SK-N-SH (cell line): ENCODE measurements at regions not wholly inside any gene's neighbourhood (a gene's known extent, or its start where the extent isn't known, plus 50 kb on each side); places are given as distances from the start of the nearest gene placed in this dataset.

ENCODE experiments used
- CTCF ChIA-PET: fragments of 300-600, 350-600 bp; formaldehyde crosslinking; extraction: SDS; loops from one replicate; lab custom pipeline; 2021; lab: Yijun Ruan, JAX
- POLR2A ChIA-PET: fragments of 350-600 bp; sonication (Branson Sonifier 250); formaldehyde crosslinking; extraction: SDS; loops from one replicate; lab custom pipeline; 2020; ENCODE audit warnings: antibody characterized with exemption, inconsistent platforms; lab: Yijun Ruan, JAX
- DNase-seq: peaks from one replicate; pipeline ENCODE4 v3.0.0; 2012
- H2AFZ ChIP-seq: fragments of 200-600 bp; sonication (generic); 2 replicates; pipeline ENCODE4 v1.8.1; 2016; ENCODE audit warnings: antibody characterized with exemption, mild to moderate bottlenecking, low read depth
- H3F3A ChIP-seq: fragments of 200-600 bp; sonication (generic); replicated peaks from 2 replicates; pipeline ENCODE3; 2016; ENCODE audit warnings: antibody characterized with exemption, mild to moderate bottlenecking; ENCODE audit not compliant: insufficient read depth
- H3K27ac ChIP-seq, 2 experiments: fragments of 200-500 bp in 1 of 2; fragments of 200-600 bp in 1 of 2; sonication (Bioruptor generic) in 1 of 2; sonication (generic), shearing (Covaris generic) in 1 of 2; 2 replicates each; pipeline versions ENCODE4 v1.5.1 to v1.6.1; 2014 to 2016; ENCODE audit warnings: low read depth in 2 of 2, inconsistent platforms in 1 of 2, low read length in 1 of 2, mild to moderate bottlenecking in 1 of 2, mixed read lengths in 1 of 2
- H3K27me3 ChIP-seq: fragments of 200-600 bp; sonication (generic), shearing (Covaris generic); 2 replicates; pipeline ENCODE4 v1.6.1; 2016; ENCODE audit warnings: mixed run types; ENCODE audit not compliant: insufficient read depth
- H3K36me3 ChIP-seq, 2 experiments: fragments of 200-500 bp in 1 of 2; fragments of 200-600 bp in 1 of 2; sonication (Bioruptor generic) in 1 of 2; sonication (generic) in 1 of 2; replicated peaks in 1 of 2; 2 replicates each; pipeline versions ENCODE3 to v1.5.1; 2014 to 2016; ENCODE audit warnings: low read length in 1 of 2, mild to moderate bottlenecking in 1 of 2; ENCODE audit not compliant: insufficient read depth in 2 of 2, control insufficient read depth in 1 of 2
- H3K4me1 ChIP-seq, 2 experiments: fragments of 200-500 bp in 1 of 2; fragments of 200-600 bp in 1 of 2; sonication (Bioruptor generic) in 1 of 2; sonication (generic), shearing (Covaris generic) in 1 of 2; 2 replicates each; pipeline versions ENCODE4 v1.5.1 to v1.6.1; 2014 to 2016; ENCODE audit warnings: low read depth in 1 of 2, low read length in 1 of 2, mixed run types in 1 of 2; ENCODE audit not compliant: insufficient read depth in 2 of 2, control insufficient read depth in 1 of 2
- H3K4me2 ChIP-seq: fragments of 200-600 bp; sonication (generic), shearing (Covaris generic); 2 replicates; pipeline ENCODE4 v1.6.1; 2017; ENCODE audit warnings: mixed run types
- H3K4me3 ChIP-seq, 2 experiments: fragments of 200-500 bp in 1 of 2; fragments of 200-600 bp in 1 of 2; sonication (Bioruptor generic) in 1 of 2; sonication (generic), shearing (Covaris generic) in 1 of 2; 2 replicates each; pipeline versions ENCODE4 v1.5.1 to v1.8.1; 2014 to 2016; ENCODE audit warnings: low read depth in 2 of 2, inconsistent platforms in 1 of 2, low read length in 1 of 2, mild to moderate bottlenecking in 1 of 2, mixed read lengths in 1 of 2, moderate library complexity in 1 of 2
- H3K79me2 ChIP-seq: fragments of 200-600 bp; sonication (generic); 2 replicates; pipeline ENCODE4 v1.8.1; 2017; ENCODE audit warnings: mild to moderate bottlenecking; ENCODE audit not compliant: insufficient read depth
- H3K9ac ChIP-seq: fragments of 200-600 bp; sonication (generic); 2 replicates; pipeline ENCODE4 v1.6.1; 2017; ENCODE audit warnings: mixed run types
- H3K9me2 ChIP-seq: fragments of 200-600 bp; sonication (generic); 2 replicates; pipeline ENCODE4 v1.6.1; 2017; ENCODE audit warnings: mixed run types
- H3K9me3 ChIP-seq: fragments of 200-600 bp; sonication (generic); 2 replicates; pipeline ENCODE4 v1.6.1; 2017; ENCODE audit warnings: mixed run types, mild to moderate bottlenecking, moderate library complexity
- H4K20me1 ChIP-seq: fragments of 200-600 bp; sonication (generic); 2 replicates; pipeline ENCODE4 v1.6.1; 2017; ENCODE audit warnings: mild to moderate bottlenecking, mixed run types; ENCODE audit not compliant: insufficient read depth
- CHD2 ChIP-seq: fragments of 150-350 bp; IDR thresholded peaks from 2 replicates; pipeline ENCODE4 v1.6.1; 2018; ENCODE audit warnings: low read length; ENCODE audit not compliant: partially characterized antibody
- ELF1 ChIP-seq: IDR thresholded peaks from 2 replicates; pipeline ENCODE4 v1.4.0; 2012
- EZH2phosphoT487 ChIP-seq: fragments of 200-600 bp; sonication (generic); IDR thresholded peaks from 2 replicates; pipeline ENCODE4 v1.6.1; 2017; ENCODE audit warnings: low read depth, mixed run types, mild to moderate bottlenecking, antibody characterized with exemption, moderate library complexity, borderline replicate concordance
- FOSL2 ChIP-seq: IDR thresholded peaks from 2 replicates; pipeline ENCODE4 v1.4.0; 2012; ENCODE audit warnings: low read depth, mild to moderate bottlenecking, moderate library complexity, borderline replicate concordance
- FOXJ3 ChIP-seq: sonication (generic); formaldehyde crosslinking; IDR thresholded peaks from 2 replicates; pipeline ENCODE4 v1.5.1; 2020; ENCODE audit warnings: mild to moderate bottlenecking, missing genetic modification reagents
- NFIC ChIP-seq: IDR thresholded peaks from 2 replicates; pipeline ENCODE4 v1.4.0; 2012; ENCODE audit warnings: borderline replicate concordance
- POLR2AphosphoS5 ChIP-seq: IDR thresholded peaks from 2 replicates; pipeline ENCODE4 v1.6.1; 2012; ENCODE audit warnings: low read depth, low read length
- RAD21 ChIP-seq: IDR thresholded peaks from 2 replicates; pipeline ENCODE4 v1.6.1; 2012; ENCODE audit warnings: mild to moderate bottlenecking, low read length
- REST ChIP-seq: IDR thresholded peaks from 2 replicates; pipeline ENCODE4 v1.6.1; 2012; ENCODE audit warnings: mild to moderate bottlenecking, low read depth, low read length, moderate library complexity
- RFX5 ChIP-seq: IDR thresholded peaks from 2 replicates; pipeline ENCODE4 v1.6.1; 2012; ENCODE audit warnings: mild to moderate bottlenecking, improper control_type of control experiment, low read length
- RXRA ChIP-seq: IDR thresholded peaks from 2 replicates; pipeline ENCODE4 v1.4.0; 2012; ENCODE audit warnings: low read depth, mild to moderate bottlenecking, borderline replicate concordance
- SIN3A ChIP-seq: IDR thresholded peaks from 2 replicates; pipeline ENCODE4 v1.6.1; 2012; ENCODE audit warnings: low read depth, mild to moderate bottlenecking, low read length, moderate library complexity, borderline replicate concordance
- SMC3 ChIP-seq: IDR thresholded peaks from 2 replicates; pipeline ENCODE4 v1.6.1; 2012; ENCODE audit warnings: low read depth, low read length, improper control_type of control experiment
- TAF1 ChIP-seq: IDR thresholded peaks from 2 replicates; pipeline ENCODE4 v1.6.1; 2012; ENCODE audit warnings: low read depth, mild to moderate bottlenecking, low read length, moderate library complexity, borderline replicate concordance
- TCF12 ChIP-seq: IDR thresholded peaks from 2 replicates; pipeline ENCODE4 v1.4.0; 2012
- USF2 ChIP-seq: fragments of 150-350 bp; IDR thresholded peaks from 2 replicates; pipeline ENCODE4 v1.6.1; 2017; ENCODE audit warnings: antibody characterized with exemption, low read length, low read depth, borderline replicate concordance
- YY1 ChIP-seq: IDR thresholded peaks from 2 replicates; pipeline ENCODE4 v1.4.0; 2012; ENCODE audit warnings: low read depth, mild to moderate bottlenecking
- ZBTB33 ChIP-seq: IDR thresholded peaks from 2 replicates; pipeline ENCODE4 v1.4.0; 2012; ENCODE audit warnings: low read depth, borderline replicate concordance
- WGBS: methylation state at CpG from one replicate; pipeline ENCODE4 v1.1.6; 2017; ENCODE audit warnings: low lambda C conversion rate; 5-methylcytosine and 5-hydroxymethylcytosine counted together

GRCh38 chr13:53136554-53137215, 108.1 kb downstream of the OLFM4 start:
- WGBS: 53% methylated on average over 3 of the region's 3 CpGs
- TF ChIP-seq NFIC: no peak
- TF ChIP-seq CHD2: no peak
- no peak for TF ChIP-seq SIN3A
- TF ChIP-seq YY1: no peak
- TF ChIP-seq FOSL2: no peak
- no peak for TF ChIP-seq POLR2AphosphoS5
- TF ChIP-seq ZBTB33: no peak
- TF ChIP-seq REST: no peak
- no peak for TF ChIP-seq TCF12
- TF ChIP-seq ELF1: no peak
- no peak for TF ChIP-seq FOXJ3 (CRISPR knock-in tag)
- no peak for TF ChIP-seq SMC3
- TF ChIP-seq RFX5: no peak
- no peak for TF ChIP-seq USF2
- no peak for TF ChIP-seq TAF1
- no peak for TF ChIP-seq RXRA
- TF ChIP-seq EZH2phosphoT487: no peak
- no peak for TF ChIP-seq RAD21
- POLR2A ChIA-PET: no interaction called here

More at GRCh38 chr13:53136554-53137215, 108.1 kb downstream of the OLFM4 start:
- H3K27me3 ChIP-seq: no peaks in the 10 kb centered on the region
- no peak for DNase-seq
- CTCF ChIA-PET: interaction anchor here (1.2 to 4.2 kb wide), 2 partner anchors 14 to 168 kb away, joined by 4 to 23 read pairs; no protein-coding TSS in a partner anchor
- H3K4me3 ChIP-seq: no peak overlapping the region
- no peaks in the 10 kb centered on the region; a peak in 1 of 4 replicates for H3K4me1 ChIP-seq
- H3K79me2 ChIP-seq: no peaks in the 10 kb centered on the region
- H3K9me2 ChIP-seq: no peaks in the 10 kb centered on the region
- no peak overlapping the region for H2AFZ ChIP-seq
- H3K4me2 ChIP-seq: no peak overlapping the region
- no peaks in the 10 kb centered on the region for H3K9me3 ChIP-seq
- no peaks in the 10 kb centered on the region for H4K20me1 ChIP-seq
- no peaks in the 10 kb centered on the region for H3F3A ChIP-seq
- H3K36me3 ChIP-seq: no peaks in the 10 kb centered on the region
- no peak overlapping the region for H3K9ac ChIP-seq
- H3K27ac ChIP-seq: no peak overlapping the region
